GM12878 (cell line): ENCODE measurements at regions not wholly inside any gene's neighbourhood (a gene's known extent, or its start where the extent isn't known, plus 50 kb on each side); places are given as distances from the start of the nearest gene placed in this dataset.

Source experiments
- CHD4 ChIP-seq: fragments of 200-600 bp; sonication (generic); IDR thresholded peaks from 2 replicates; pipeline ENCODE4 v1.6.1; 2016; ENCODE audit warnings: mild to moderate bottlenecking
- SP1 ChIP-seq: IDR thresholded peaks from one replicate; pipeline ENCODE4 v1.6.1; 2011; ENCODE audit warnings: low read depth, low read length
- TARDBP ChIP-seq: IDR thresholded peaks from 2 replicates; pipeline ENCODE4 v1.6.1; 2016; ENCODE audit warnings: borderline replicate concordance
- TF ChIP-seq, protein P1 (sequence below), 3 experiments: IDR thresholded peaks in 2 of 3; conservative IDR thresholded peaks in 1 of 3; 2 replicates each; pipeline ENCODE4 v1.5.1; 2011; ENCODE audit warnings: low read depth in 3 of 3, low read length in 3 of 3, mild to moderate bottlenecking in 3 of 3, control low read depth in 2 of 3, moderate library complexity in 2 of 3, inconsistent platforms in 1 of 3, mixed read lengths in 1 of 3; ENCODE audit not compliant: control insufficient read depth in 2 of 3, insufficient read depth in 1 of 3; ENCODE audit errors: extremely low read depth in 1 of 3
- TF ChIP-seq, protein P2 (sequence below): fragments of 450-650 bp; IDR thresholded peaks from 2 replicates; pipeline ENCODE4 v1.6.1; 2016; ENCODE audit warnings: mild to moderate bottlenecking

DNA sequence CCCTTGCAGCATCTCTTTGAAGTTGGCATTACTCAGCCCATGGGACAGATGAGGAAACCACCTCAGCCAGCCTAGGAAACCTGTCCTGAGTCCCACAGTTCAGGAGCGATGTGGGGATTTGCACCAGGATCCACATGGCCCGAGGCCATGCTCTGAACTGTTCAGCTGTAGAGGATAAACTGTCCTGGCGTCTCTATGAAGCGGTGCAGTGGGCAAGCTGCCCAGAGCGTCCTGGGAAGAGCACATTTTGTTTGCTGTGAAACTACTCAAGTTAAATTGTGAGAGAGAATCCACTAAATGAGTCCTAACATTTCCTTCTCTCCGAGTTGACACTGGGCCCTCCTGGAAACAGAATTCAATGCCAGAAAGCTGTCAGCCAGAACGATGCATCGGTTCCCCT lies 276.6 kb upstream of the TNRC6C start:
- TF ChIP-seq CHD4, result no peak
- no peak for TF ChIP-seq TARDBP
- TF ChIP-seq, protein P1, sequence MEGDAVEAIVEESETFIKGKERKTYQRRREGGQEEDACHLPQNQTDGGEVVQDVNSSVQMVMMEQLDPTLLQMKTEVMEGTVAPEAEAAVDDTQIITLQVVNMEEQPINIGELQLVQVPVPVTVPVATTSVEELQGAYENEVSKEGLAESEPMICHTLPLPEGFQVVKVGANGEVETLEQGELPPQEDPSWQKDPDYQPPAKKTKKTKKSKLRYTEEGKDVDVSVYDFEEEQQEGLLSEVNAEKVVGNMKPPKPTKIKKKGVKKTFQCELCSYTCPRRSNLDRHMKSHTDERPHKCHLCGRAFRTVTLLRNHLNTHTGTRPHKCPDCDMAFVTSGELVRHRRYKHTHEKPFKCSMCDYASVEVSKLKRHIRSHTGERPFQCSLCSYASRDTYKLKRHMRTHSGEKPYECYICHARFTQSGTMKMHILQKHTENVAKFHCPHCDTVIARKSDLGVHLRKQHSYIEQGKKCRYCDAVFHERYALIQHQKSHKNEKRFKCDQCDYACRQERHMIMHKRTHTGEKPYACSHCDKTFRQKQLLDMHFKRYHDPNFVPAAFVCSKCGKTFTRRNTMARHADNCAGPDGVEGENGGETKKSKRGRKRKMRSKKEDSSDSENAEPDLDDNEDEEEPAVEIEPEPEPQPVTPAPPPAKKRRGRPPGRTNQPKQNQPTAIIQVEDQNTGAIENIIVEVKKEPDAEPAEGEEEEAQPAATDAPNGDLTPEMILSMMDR (IDR thresholded peaks at IDR 0.05 in 2 of 3, conservative IDR thresholded peaks at IDR 0.05 in 1 of 3; ENCODE audit: control insufficient read depth in 2 of 3, extremely low read depth in 1 of 3, insufficient read depth in 1 of 3, low read depth in 3 of 3, low read length in 3 of 3), result no peak
- TF ChIP-seq, protein P2, sequence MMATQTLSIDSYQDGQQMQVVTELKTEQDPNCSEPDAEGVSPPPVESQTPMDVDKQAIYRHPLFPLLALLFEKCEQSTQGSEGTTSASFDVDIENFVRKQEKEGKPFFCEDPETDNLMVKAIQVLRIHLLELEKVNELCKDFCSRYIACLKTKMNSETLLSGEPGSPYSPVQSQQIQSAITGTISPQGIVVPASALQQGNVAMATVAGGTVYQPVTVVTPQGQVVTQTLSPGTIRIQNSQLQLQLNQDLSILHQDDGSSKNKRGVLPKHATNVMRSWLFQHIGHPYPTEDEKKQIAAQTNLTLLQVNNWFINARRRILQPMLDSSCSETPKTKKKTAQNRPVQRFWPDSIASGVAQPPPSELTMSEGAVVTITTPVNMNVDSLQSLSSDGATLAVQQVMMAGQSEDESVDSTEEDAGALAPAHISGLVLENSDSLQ, result no peak
- no peak for TF ChIP-seq SP1
